ENCODE measurements at regions not wholly inside any gene's neighbourhood (a gene's known extent, or its start where the extent isn't known, plus 50 kb on each side); places are given as distances from the start of the nearest gene placed in this dataset.

DNA sequence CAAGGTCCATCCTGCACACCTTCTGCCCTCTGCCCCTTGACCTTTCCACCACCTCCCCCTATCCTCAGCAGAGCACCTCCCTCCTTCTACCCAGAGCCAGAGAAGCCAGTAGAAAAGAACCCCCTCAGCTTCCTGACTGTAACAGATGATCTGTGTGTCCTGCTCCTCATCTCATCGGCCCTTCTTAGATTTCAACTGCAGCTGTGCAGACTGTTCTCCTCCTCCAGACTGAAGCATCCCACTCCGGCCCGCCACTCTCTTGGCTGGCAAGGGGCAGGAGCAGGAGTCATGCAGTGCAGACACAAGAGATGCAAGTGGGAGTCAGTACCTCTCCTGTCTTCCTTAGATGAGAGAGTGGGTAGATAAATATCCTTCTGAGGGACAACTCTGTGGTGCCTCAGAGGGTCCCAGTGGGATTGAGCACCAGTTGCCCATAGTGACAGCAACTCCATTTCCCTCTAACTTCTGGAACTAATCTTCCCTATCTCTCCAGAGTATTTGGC is 163.5 kb upstream of the MLN start:
- TF ChIP-seq CTCF (IDR thresholded peaks at IDR 0.05) = no peak
- no peak for TF ChIP-seq POLR2A (IDR thresholded peaks at IDR 0.05)

Measured in tibial nerve (tissue), 3 donors.